Fibroblast of lung (primary cell): ENCODE measurements at regions not wholly inside any gene's neighbourhood (a gene's known extent, or its start where the extent isn't known, plus 50 kb on each side); places are given as distances from the start of the nearest gene placed in this dataset.
"Not testable (repeated sequence)": the region's sequence is repeated elsewhere in the genome, so short reads cannot be mapped to it uniquely, and the experiment has no call there.

ENCODE experiments used
- CTCF ChIP-seq, 2 donors: IDR thresholded peaks in 1 of 2; conservative IDR thresholded peaks in 1 of 2; 1 replicate in 1 of 2; 2 replicates in 1 of 2; pipeline ENCODE4 v1.5.1; 2011 to 2012; ENCODE audit warnings: low read length in 2 of 2, control low read depth in 1 of 2, inconsistent platforms in 1 of 2, low read depth in 1 of 2, mild to moderate bottlenecking in 1 of 2
- EZH2 ChIP-seq: IDR thresholded peaks from 2 replicates; pipeline ENCODE4 v1.5.1; 2012; ENCODE audit warnings: low read length, control low read depth, mild to moderate bottlenecking; ENCODE audit errors: missing control alignments

- not testable (repeated sequence) for TF ChIP-seq CTCF (conservative IDR thresholded peaks at IDR 0.05 in 1 of 2, IDR thresholded peaks at IDR 0.05 in 1 of 2; ENCODE audit: low read depth in 1 of 2, low read length in 2 of 2); EZH2
These were observed 57.3 kb upstream of the METTL9 start for GRCh38 chr16:21542075-21542474.
